HCEC 1CT (cell line): ENCODE measurements at regions not wholly inside any gene's neighbourhood (a gene's known extent, or its start where the extent isn't known, plus 50 kb on each side); places are given as distances from the start of the nearest gene placed in this dataset.

ENCODE experiments used
- DNase-seq: peaks from one replicate; pipeline ENCODE4 v3.0.0-alpha.2; 2017

- peak; percentile 46 for DNase-seq
Observed at GRCh38 chr5:27308153-27308552, 269.8 kb upstream of the CDH9 start.

GRCh38 chr5:27290172-27290571, 251.8 kb upstream of the CDH9 start:
- DNase-seq: no peak

GRCh38 chr5:27276119-27276518, 237.7 kb upstream of the CDH9 start:
- DNase-seq: no peak

GRCh38 chr5:27275345-27275744, 237.0 kb upstream of the CDH9 start:
- DNase-seq: no peak

- DNase-seq: no peak
Observed at GRCh38 chr5:27269766-27270165, 231.4 kb upstream of the CDH9 start.

GRCh38 chr5:27267209-27267824, 228.9 kb upstream of the CDH9 start:
- DNase-seq: no peak

- DNase-seq: no peak
Observed at GRCh38 chr5:27266184-27266583, 227.8 kb upstream of the CDH9 start.

GRCh38 chr5:27257696-27258095, 219.3 kb upstream of the CDH9 start:
- no peak for DNase-seq

GRCh38 chr5:27252911-27253310, 214.5 kb upstream of the CDH9 start:
- DNase-seq: no peak

GRCh38 chr5:27242258-27242626, 203.9 kb upstream of the CDH9 start:
- DNase-seq: peak; percentile 61

- peak; percentile 98 for DNase-seq
Observed at GRCh38 chr5:27241564-27242257, 203.3 kb upstream of the CDH9 start.

GRCh38 chr5:27240791-27241190, 202.4 kb upstream of the CDH9 start:
- no peak for DNase-seq

GRCh38 chr5:27234916-27235315, 196.5 kb upstream of the CDH9 start:
- DNase-seq: no peak

- no peak for DNase-seq
Observed at GRCh38 chr5:27221410-27221809, 183.0 kb upstream of the CDH9 start.

GRCh38 chr5:27220752-27221151, 182.4 kb upstream of the CDH9 start:
- no peak for DNase-seq

GRCh38 chr5:27217977-27218376, 179.6 kb upstream of the CDH9 start:
- DNase-seq: no peak

GRCh38 chr5:27217155-27217956, 179.0 kb upstream of the CDH9 start:
- DNase-seq: no peak

- no peak for DNase-seq
Observed at GRCh38 chr5:27216367-27216950, 178.1 kb upstream of the CDH9 start.

- DNase-seq: peak; percentile 57
Observed at GRCh38 chr5:27208051-27208450, 169.7 kb upstream of the CDH9 start.

- DNase-seq: peak; percentile 57
Observed at GRCh38 chr5:27191786-27192510, 153.6 kb upstream of the CDH9 start.

- no peak for DNase-seq
Observed at GRCh38 chr5:27172693-27173092, 134.3 kb upstream of the CDH9 start.

- no peak for DNase-seq
Observed at GRCh38 chr5:27171761-27172261, 133.4 kb upstream of the CDH9 start.

GRCh38 chr5:27158775-27159174, 120.4 kb upstream of the CDH9 start:
- DNase-seq: peak; percentile 14
